ENCODE measurements at regions not wholly inside any gene's neighbourhood (a gene's known extent, or its start where the extent isn't known, plus 50 kb on each side); places are given as distances from the start of the nearest gene placed in this dataset.

DNA sequence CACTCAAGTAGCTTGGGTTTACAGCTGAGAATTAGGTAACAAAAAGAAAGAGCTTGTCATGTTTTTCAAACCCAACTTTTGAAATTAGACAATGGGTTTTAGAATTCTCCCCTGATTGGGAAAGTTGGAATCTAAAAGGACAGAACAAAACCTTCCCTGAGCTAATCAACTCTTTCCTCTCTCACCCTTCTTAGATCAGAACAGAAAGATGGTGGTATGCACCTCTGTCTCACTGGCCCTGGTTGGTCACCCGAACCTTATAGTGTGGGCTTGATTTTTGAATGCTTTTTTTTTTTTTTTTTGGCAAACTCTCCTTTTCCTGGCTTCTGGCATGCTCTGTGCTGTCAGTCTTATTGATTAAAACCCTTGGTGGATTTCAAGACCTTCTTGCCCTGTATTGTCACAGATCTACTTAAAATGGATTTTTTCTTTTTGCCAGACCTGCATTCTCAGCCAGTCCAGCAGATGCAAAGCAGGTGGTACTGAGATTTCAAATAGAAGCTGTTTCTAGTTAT, 251.1 kb upstream of the RMST start:
- no peaks in the 10 kb centered on the region for H4K20me1 ChIP-seq (replicated peaks; ENCODE audit: control insufficient read depth, extremely low read depth, insufficient read depth, low read length)
- dilution Hi-C loops (cut with MboI; ENCODE audit: extremely low pct_ligation_motif_present, low sequenced_read_pairs), result no loop called here
- H3K36me3 ChIP-seq (ENCODE audit: control insufficient read depth in 2 of 2, extremely low read depth in 1 of 2, insufficient read depth in 2 of 2, low read length in 2 of 2), result no peaks in the 10 kb centered on the region
- H3K9me3 ChIP-seq (replicated peaks; ENCODE audit: control insufficient read depth, insufficient read depth, low read length), result no peaks in the 10 kb centered on the region
- no peaks in the 10 kb centered on the region for H3K79me2 ChIP-seq (ENCODE audit: control insufficient read depth, insufficient read depth, low read length)
- H2AFZ ChIP-seq (ENCODE audit: low read depth, low read length), result no peak overlapping the region
- intact Hi-C loops (cut with micrococcal nuclease), result no loop called here
- H3K27ac ChIP-seq (ENCODE audit: insufficient read depth, low read depth, low read length), result no peak overlapping the region
- no peaks in the 10 kb centered on the region for H3K9me1 ChIP-seq (replicated peaks; ENCODE audit: control insufficient read depth, extremely low read depth, insufficient read depth, low read length)
- no peak overlapping the region for H3K9ac ChIP-seq (replicated peaks; ENCODE audit: extremely low read depth, insufficient read depth, low read length)
- no peaks in the 10 kb centered on the region for H3K27me3 ChIP-seq (ENCODE audit: control insufficient read depth in 2 of 2, insufficient read depth in 2 of 2, low read length in 2 of 2)
- no TSS peak for BruUV-seq (replicated peaks)
- FAIRE-seq, result no peak
- ChIA-PET POLR2A (no interaction called here), CTCF (no interaction called here)
- H3K4me2 ChIP-seq (ENCODE audit: insufficient read depth, low read length), result no peak overlapping the region
- TF ChIP-seq POLR2AphosphoS5 (IDR thresholded peaks at IDR 0.05; ENCODE audit: insufficient read depth, low read depth, low read length) (no peak), FOS (IDR thresholded peaks at IDR 0.05; ENCODE audit: borderline replicate concordance, insufficient read depth, low read length) (no peak), POLR2A (IDR thresholded peaks at IDR 0.05; ENCODE audit: low read depth, low read length) (no peak), MYC (IDR thresholded peaks at IDR 0.05; ENCODE audit: low read depth, low read length) (no peak), GATA2 (IDR thresholded peaks at IDR 0.05; ENCODE audit: insufficient read depth, insufficient read length, low read depth, low read length) (no peak), JUN (IDR thresholded peaks at IDR 0.05; ENCODE audit: borderline replicate concordance, insufficient read depth, insufficient read length, low read depth) (no peak), EZH2 (IDR thresholded peaks at IDR 0.05; ENCODE audit: borderline replicate concordance, low read depth, low read length, severe bottlenecking) (no peak)
- TF ChIP-seq, protein P1, sequence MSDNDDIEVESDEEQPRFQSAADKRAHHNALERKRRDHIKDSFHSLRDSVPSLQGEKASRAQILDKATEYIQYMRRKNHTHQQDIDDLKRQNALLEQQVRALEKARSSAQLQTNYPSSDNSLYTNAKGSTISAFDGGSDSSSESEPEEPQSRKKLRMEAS (IDR thresholded peaks at IDR 0.05; ENCODE audit: insufficient read depth, insufficient read length), result no peak
- TF ChIP-seq, protein P2, sequence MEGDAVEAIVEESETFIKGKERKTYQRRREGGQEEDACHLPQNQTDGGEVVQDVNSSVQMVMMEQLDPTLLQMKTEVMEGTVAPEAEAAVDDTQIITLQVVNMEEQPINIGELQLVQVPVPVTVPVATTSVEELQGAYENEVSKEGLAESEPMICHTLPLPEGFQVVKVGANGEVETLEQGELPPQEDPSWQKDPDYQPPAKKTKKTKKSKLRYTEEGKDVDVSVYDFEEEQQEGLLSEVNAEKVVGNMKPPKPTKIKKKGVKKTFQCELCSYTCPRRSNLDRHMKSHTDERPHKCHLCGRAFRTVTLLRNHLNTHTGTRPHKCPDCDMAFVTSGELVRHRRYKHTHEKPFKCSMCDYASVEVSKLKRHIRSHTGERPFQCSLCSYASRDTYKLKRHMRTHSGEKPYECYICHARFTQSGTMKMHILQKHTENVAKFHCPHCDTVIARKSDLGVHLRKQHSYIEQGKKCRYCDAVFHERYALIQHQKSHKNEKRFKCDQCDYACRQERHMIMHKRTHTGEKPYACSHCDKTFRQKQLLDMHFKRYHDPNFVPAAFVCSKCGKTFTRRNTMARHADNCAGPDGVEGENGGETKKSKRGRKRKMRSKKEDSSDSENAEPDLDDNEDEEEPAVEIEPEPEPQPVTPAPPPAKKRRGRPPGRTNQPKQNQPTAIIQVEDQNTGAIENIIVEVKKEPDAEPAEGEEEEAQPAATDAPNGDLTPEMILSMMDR (IDR thresholded peaks at IDR 0.05; ENCODE audit: extremely low read depth in 1 of 2, insufficient read depth in 1 of 2, low read depth in 1 of 2, low read length in 2 of 2), result no peak
- no peak overlapping the region for H3K4me3 ChIP-seq (replicated peaks in 1 of 3; ENCODE audit: insufficient read depth in 1 of 3, low read depth in 1 of 3, low read length in 3 of 3)
- no peak for DNase-seq (ENCODE audit: low read depth, low spot score)
- H3K4me1 ChIP-seq (ENCODE audit: control insufficient read depth, extremely low read depth, insufficient read depth, low read length), result no peaks in the 10 kb centered on the region
